WTC11 (cell line): ENCODE measurements at regions not wholly inside any gene's neighbourhood (a gene's known extent, or its start where the extent isn't known, plus 50 kb on each side); places are given as distances from the start of the nearest gene placed in this dataset.

Source experiments
- ATAC-seq: fragments of 200-7000 bp; cut with Tn5 transposase; 2 replicates; pipeline ENCODE4 v1.10.0; 2021; ENCODE audit warnings: mild to moderate bottlenecking, moderate library complexity
- CTCF ChIA-PET: fragments of 300-600 bp; sonication (Branson Sonifier 250); formaldehyde crosslinking; loops from one replicate; lab custom pipeline; 2021; ENCODE audit warnings: antibody characterized with exemption; lab: Charles Lee
- POLR2A ChIA-PET: fragments of 350-600 bp; sonication (Branson Sonifier 250); formaldehyde crosslinking; loops from one replicate; lab custom pipeline; 2021; ENCODE audit warnings: antibody characterized with exemption; lab: Charles Lee
- DNase-seq: peaks from one replicate; pipeline ENCODE4 v3.0.0; 2021; ENCODE audit warnings: low spot score
- H3K27ac Mint-ChIP-seq: 2 replicates; pipeline ENCODE4 v1.8.0; 2021; ENCODE audit warnings: mixed read lengths
- H3K27me3 Mint-ChIP-seq: 2 replicates; pipeline ENCODE4 v1.8.0; 2021; ENCODE audit warnings: low read depth, mild to moderate bottlenecking, moderate library complexity, mixed read lengths
- H3K36me3 Mint-ChIP-seq: 2 replicates; pipeline ENCODE4 v1.8.0; 2021; ENCODE audit warnings: mixed read lengths
- H3K4me1 Mint-ChIP-seq: 2 replicates; pipeline ENCODE4 v1.8.0; 2022; ENCODE audit warnings: mixed read lengths
- H3K4me3 Mint-ChIP-seq: 2 replicates; pipeline ENCODE4 v1.8.0; 2021; ENCODE audit warnings: mild to moderate bottlenecking, moderate library complexity, mixed read lengths
- H3K9me3 Mint-ChIP-seq: 2 replicates; pipeline ENCODE4 v1.8.0; 2021; ENCODE audit warnings: mixed read lengths
- ATF6 ChIP-seq: sonication (generic); formaldehyde crosslinking; IDR thresholded peaks from 2 replicates; pipeline ENCODE4 v1.8.1; 2023; ENCODE audit warnings: mild to moderate bottlenecking, missing genetic modification reagents
- CBFB ChIP-seq: sonication (generic); formaldehyde crosslinking; IDR thresholded peaks from 2 replicates; pipeline ENCODE4 v1.8.1; 2022; ENCODE audit warnings: mild to moderate bottlenecking, low read depth, missing genetic modification reagents
- CREM ChIP-seq: sonication (generic); formaldehyde crosslinking; IDR thresholded peaks from 2 replicates; pipeline ENCODE4 v1.8.1; 2022; ENCODE audit warnings: mild to moderate bottlenecking, missing genetic modification reagents, moderate library complexity
- ELF4 ChIP-seq: sonication (generic); formaldehyde crosslinking; IDR thresholded peaks from 2 replicates; pipeline ENCODE4 v1.8.1; 2022; ENCODE audit warnings: low read depth, mild to moderate bottlenecking, moderate library complexity, missing genetic modification reagents
- FOXK1 ChIP-seq: sonication (generic); formaldehyde crosslinking; IDR thresholded peaks from 2 replicates; pipeline ENCODE4 v1.8.0; 2022; ENCODE audit warnings: mild to moderate bottlenecking, moderate library complexity, missing genetic modification reagents
- FOXP1 ChIP-seq: sonication (generic); formaldehyde crosslinking; IDR thresholded peaks from 2 replicates; pipeline ENCODE4 v1.8.0; 2022; ENCODE audit warnings: missing genetic modification reagents, mild to moderate bottlenecking, moderate library complexity, borderline replicate concordance
- MYBL2 ChIP-seq: sonication (generic); formaldehyde crosslinking; IDR thresholded peaks from 2 replicates; pipeline ENCODE4 v1.8.1; 2023; ENCODE audit warnings: mild to moderate bottlenecking, moderate library complexity, missing genetic modification reagents
- NFATC4 ChIP-seq: fragments of 250-450 bp; sonication (Bioruptor Pico); IDR thresholded peaks from 2 replicates; pipeline ENCODE4 v1.9.0; 2021; ENCODE audit warnings: mild to moderate bottlenecking
- RELA ChIP-seq: sonication (generic); formaldehyde crosslinking; IDR thresholded peaks from 2 replicates; pipeline ENCODE4 v1.8.1; 2022; ENCODE audit warnings: missing genetic modification reagents, mild to moderate bottlenecking, borderline replicate concordance
- TP53 ChIP-seq: sonication (generic); formaldehyde crosslinking; IDR thresholded peaks from 2 replicates; pipeline ENCODE4 v1.8.1; 2023; ENCODE audit warnings: mild to moderate bottlenecking, missing genetic modification reagents
- ZBTB21 ChIP-seq: sonication (generic); formaldehyde crosslinking; IDR thresholded peaks from 2 replicates; pipeline ENCODE4 v1.8.1; 2023; ENCODE audit warnings: mild to moderate bottlenecking, missing genetic modification reagents, borderline replicate concordance
- ZNF121 ChIP-seq: sonication (generic); formaldehyde crosslinking; IDR thresholded peaks from 2 replicates; pipeline ENCODE4 v1.8.0; 2023; ENCODE audit warnings: missing genetic modification reagents
- ZNF263 ChIP-seq: sonication (generic); formaldehyde crosslinking; IDR thresholded peaks from 2 replicates; pipeline ENCODE4 v1.8.1; 2022; ENCODE audit warnings: low read depth, mild to moderate bottlenecking, moderate library complexity, missing genetic modification reagents
- ZNF317 ChIP-seq: sonication (generic); formaldehyde crosslinking; IDR thresholded peaks from 2 replicates; pipeline ENCODE4 v1.8.1; 2023; ENCODE audit warnings: low read depth, mild to moderate bottlenecking, moderate library complexity, missing genetic modification reagents, borderline replicate concordance
- TF ChIP-seq, protein P1 (sequence below): sonication (generic); formaldehyde crosslinking; IDR thresholded peaks from 2 replicates; pipeline ENCODE4 v1.8.1; 2022; ENCODE audit warnings: missing genetic modification reagents, borderline replicate concordance
- TF ChIP-seq, protein P2 (sequence below): fragments of 250-450 bp; sonication (Bioruptor Pico); IDR thresholded peaks from 2 replicates; pipeline ENCODE4 v1.9.0; 2021; ENCODE audit warnings: mild to moderate bottlenecking
- TF ChIP-seq, protein P3 (sequence below): sonication (generic); formaldehyde crosslinking; IDR thresholded peaks from 2 replicates; pipeline ENCODE4 v1.8.1; 2023; ENCODE audit warnings: mild to moderate bottlenecking, missing genetic modification reagents, moderate library complexity
- TF ChIP-seq, protein P4 (sequence below): sonication (generic); formaldehyde crosslinking; conservative IDR thresholded peaks from 2 replicates; pipeline ENCODE4 v1.8.1; 2022; ENCODE audit warnings: mild to moderate bottlenecking, missing genetic modification reagents
- TF ChIP-seq, protein P5 (sequence below): sonication (generic); formaldehyde crosslinking; IDR thresholded peaks from 2 replicates; pipeline ENCODE4 v1.8.0; 2022; ENCODE audit warnings: missing genetic modification reagents
- TF ChIP-seq, protein P6 (sequence below): sonication (generic); formaldehyde crosslinking; IDR thresholded peaks from 2 replicates; pipeline ENCODE4 v1.8.1; 2022; ENCODE audit warnings: low read depth, mild to moderate bottlenecking, moderate library complexity, missing genetic modification reagents, borderline replicate concordance

DNA sequence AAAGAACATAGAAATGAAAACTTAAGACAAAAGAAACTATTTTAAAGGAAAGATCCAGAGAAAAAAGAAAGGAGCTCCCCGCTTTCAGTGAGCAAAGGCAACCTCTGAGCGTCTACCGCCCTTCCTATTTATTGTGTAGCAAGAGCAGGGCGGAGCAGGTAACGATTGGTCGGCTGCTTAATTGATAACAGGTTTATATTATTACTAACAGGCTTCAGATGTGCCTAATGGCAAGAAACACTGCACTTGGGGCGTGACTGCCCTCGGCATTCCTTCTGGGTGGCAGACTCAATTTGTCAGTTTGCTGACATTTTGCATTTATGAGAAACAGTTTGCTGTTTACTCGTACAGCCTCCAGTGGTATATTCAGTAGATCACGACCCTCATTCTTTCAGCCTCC is 482.7 kb upstream of the C9orf72 start:
- DNase-seq (no peak), ATAC-seq (no peak)
- Mint-ChIP-seq H3K9me3 (peaks cover 15% of the 10 kb centered on the region), H3K27me3 (no peaks in the 10 kb centered on the region), H3K27ac (no peak overlapping the region), H3K4me3 (no peak overlapping the region), H3K4me1 (peaks cover 14% of the 10 kb centered on the region), H3K36me3 (no peaks in the 10 kb centered on the region)
- ChIA-PET POLR2A (no interaction called here), CTCF (interaction anchor here (1.0 kb wide), 1 partner anchor 17 kb away, joined by 5 read pairs; no protein-coding TSS in a partner anchor)
- no peak for TF ChIP-seq ZNF263 (CRISPR knock-in tag)
- TF ChIP-seq, protein P1, sequence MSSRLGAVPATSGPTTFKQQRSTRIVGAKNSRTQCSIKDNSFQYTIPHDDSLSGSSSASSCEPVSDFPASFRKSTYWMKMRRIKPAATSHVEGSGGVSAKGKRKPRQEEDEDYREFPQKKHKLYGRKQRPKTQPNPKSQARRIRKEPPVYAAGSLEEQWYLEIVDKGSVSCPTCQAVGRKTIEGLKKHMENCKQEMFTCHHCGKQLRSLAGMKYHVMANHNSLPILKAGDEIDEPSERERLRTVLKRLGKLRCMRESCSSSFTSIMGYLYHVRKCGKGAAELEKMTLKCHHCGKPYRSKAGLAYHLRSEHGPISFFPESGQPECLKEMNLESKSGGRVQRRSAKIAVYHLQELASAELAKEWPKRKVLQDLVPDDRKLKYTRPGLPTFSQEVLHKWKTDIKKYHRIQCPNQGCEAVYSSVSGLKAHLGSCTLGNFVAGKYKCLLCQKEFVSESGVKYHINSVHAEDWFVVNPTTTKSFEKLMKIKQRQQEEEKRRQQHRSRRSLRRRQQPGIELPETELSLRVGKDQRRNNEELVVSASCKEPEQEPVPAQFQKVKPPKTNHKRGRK (CRISPR knock-in tag): no peak
- TF ChIP-seq, protein P2, sequence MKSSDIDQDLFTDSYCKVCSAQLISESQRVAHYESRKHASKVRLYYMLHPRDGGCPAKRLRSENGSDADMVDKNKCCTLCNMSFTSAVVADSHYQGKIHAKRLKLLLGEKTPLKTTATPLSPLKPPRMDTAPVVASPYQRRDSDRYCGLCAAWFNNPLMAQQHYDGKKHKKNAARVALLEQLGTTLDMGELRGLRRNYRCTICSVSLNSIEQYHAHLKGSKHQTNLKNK: no peak
- TF ChIP-seq ATF6 (CRISPR knock-in tag): no peak
- TF ChIP-seq ZNF317: no peak
- no peak for TF ChIP-seq TP53 (CRISPR knock-in tag)
- TF ChIP-seq, protein P3, sequence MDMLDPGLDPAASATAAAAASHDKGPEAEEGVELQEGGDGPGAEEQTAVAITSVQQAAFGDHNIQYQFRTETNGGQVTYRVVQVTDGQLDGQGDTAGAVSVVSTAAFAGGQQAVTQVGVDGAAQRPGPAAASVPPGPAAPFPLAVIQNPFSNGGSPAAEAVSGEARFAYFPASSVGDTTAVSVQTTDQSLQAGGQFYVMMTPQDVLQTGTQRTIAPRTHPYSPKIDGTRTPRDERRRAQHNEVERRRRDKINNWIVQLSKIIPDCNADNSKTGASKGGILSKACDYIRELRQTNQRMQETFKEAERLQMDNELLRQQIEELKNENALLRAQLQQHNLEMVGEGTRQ (CRISPR knock-in tag): no peak
- TF ChIP-seq RELA (CRISPR knock-in tag): no peak
- TF ChIP-seq CBFB (CRISPR knock-in tag): no peak
- TF ChIP-seq, protein P4, sequence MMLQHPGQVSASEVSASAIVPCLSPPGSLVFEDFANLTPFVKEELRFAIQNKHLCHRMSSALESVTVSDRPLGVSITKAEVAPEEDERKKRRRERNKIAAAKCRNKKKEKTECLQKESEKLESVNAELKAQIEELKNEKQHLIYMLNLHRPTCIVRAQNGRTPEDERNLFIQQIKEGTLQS (CRISPR knock-in tag): no peak
- TF ChIP-seq ZBTB21 (CRISPR knock-in tag): no peak
- no peak for TF ChIP-seq MYBL2 (CRISPR knock-in tag)
- no peak for TF ChIP-seq ELF4
- no peak for TF ChIP-seq CREM (CRISPR knock-in tag)
- no peak for TF ChIP-seq NFATC4
- TF ChIP-seq ZNF121 (CRISPR knock-in tag): no peak
- TF ChIP-seq, protein P5, sequence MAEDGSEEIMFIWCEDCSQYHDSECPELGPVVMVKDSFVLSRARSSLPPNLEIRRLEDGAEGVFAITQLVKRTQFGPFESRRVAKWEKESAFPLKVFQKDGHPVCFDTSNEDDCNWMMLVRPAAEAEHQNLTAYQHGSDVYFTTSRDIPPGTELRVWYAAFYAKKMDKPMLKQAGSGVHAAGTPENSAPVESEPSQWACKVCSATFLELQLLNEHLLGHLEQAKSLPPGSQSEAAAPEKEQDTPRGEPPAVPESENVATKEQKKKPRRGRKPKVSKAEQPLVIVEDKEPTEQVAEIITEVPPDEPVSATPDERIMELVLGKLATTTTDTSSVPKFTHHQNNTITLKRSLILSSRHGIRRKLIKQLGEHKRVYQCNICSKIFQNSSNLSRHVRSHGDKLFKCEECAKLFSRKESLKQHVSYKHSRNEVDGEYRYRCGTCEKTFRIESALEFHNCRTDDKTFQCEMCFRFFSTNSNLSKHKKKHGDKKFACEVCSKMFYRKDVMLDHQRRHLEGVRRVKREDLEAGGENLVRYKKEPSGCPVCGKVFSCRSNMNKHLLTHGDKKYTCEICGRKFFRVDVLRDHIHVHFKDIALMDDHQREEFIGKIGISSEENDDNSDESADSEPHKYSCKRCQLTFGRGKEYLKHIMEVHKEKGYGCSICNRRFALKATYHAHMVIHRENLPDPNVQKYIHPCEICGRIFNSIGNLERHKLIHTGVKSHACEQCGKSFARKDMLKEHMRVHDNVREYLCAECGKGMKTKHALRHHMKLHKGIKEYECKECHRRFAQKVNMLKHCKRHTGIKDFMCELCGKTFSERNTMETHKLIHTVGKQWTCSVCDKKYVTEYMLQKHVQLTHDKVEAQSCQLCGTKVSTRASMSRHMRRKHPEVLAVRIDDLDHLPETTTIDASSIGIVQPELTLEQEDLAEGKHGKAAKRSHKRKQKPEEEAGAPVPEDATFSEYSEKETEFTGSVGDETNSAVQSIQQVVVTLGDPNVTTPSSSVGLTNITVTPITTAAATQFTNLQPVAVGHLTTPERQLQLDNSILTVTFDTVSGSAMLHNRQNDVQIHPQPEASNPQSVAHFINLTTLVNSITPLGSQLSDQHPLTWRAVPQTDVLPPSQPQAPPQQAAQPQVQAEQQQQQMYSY (CRISPR knock-in tag): no peak
- TF ChIP-seq FOXK1 (CRISPR knock-in tag): no peak
- TF ChIP-seq FOXP1 (CRISPR knock-in tag): no peak
- TF ChIP-seq, protein P6, sequence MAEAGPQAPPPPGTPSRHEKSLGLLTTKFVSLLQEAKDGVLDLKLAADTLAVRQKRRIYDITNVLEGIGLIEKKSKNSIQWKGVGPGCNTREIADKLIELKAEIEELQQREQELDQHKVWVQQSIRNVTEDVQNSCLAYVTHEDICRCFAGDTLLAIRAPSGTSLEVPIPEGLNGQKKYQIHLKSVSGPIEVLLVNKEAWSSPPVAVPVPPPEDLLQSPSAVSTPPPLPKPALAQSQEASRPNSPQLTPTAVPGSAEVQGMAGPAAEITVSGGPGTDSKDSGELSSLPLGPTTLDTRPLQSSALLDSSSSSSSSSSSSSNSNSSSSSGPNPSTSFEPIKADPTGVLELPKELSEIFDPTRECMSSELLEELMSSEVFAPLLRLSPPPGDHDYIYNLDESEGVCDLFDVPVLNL (CRISPR knock-in tag): no peak
